HG03521 (cell line): ENCODE measurements at regions not wholly inside any gene's neighbourhood (a gene's known extent, or its start where the extent isn't known, plus 50 kb on each side); places are given as distances from the start of the nearest gene placed in this dataset.

ENCODE experiments used
- ATAC-seq: cut with Tn5 transposase; IDR thresholded peaks from one replicate; pipeline ENCODE4 v1.9.1; 2021; ENCODE audit warnings: mild to moderate bottlenecking, moderate library complexity; ENCODE audit not compliant: unreplicated experiment

GRCh38 chr11:79971255-79971654 is 530.4 kb upstream of the TENM4 start:
- no peak for ATAC-seq

GRCh38 chr11:79966592-79966991 is 525.8 kb upstream of the TENM4 start:
- no peak for ATAC-seq

- ATAC-seq, result no peak
Observed at GRCh38 chr11:79963856-79964645, 523.2 kb upstream of the TENM4 start.

GRCh38 chr11:79960461-79960860 is 519.6 kb upstream of the TENM4 start:
- ATAC-seq, result no peak

- ATAC-seq, result no peak
Observed at GRCh38 chr11:79959318-79959717, 518.5 kb upstream of the TENM4 start.

GRCh38 chr11:79957702-79958101 is 516.9 kb upstream of the TENM4 start:
- ATAC-seq, result no peak

GRCh38 chr11:79956061-79956460 is 515.2 kb upstream of the TENM4 start:
- no peak for ATAC-seq

- no peak for ATAC-seq
Observed at GRCh38 chr11:79953629-79954028, 512.8 kb upstream of the TENM4 start.

GRCh38 chr11:79950741-79951140 is 509.9 kb upstream of the TENM4 start:
- ATAC-seq, result no peak

GRCh38 chr11:79950172-79950571 is 509.3 kb upstream of the TENM4 start:
- no peak for ATAC-seq

- ATAC-seq, result no peak
Observed at GRCh38 chr11:79949574-79949973, 508.7 kb upstream of the TENM4 start.

- ATAC-seq, result no peak
Observed at GRCh38 chr11:79942646-79943045, 501.8 kb upstream of the TENM4 start.

- no peak for ATAC-seq
Observed at GRCh38 chr11:79942090-79942489, 501.3 kb upstream of the TENM4 start.

GRCh38 chr11:79940974-79941735 is 500.3 kb upstream of the TENM4 start:
- ATAC-seq, result no peak

GRCh38 chr11:79940165-79940564 is 499.3 kb upstream of the TENM4 start:
- no peak for ATAC-seq

- no peak for ATAC-seq
Observed at GRCh38 chr11:79939111-79939510, 498.3 kb upstream of the TENM4 start.

GRCh38 chr11:79937676-79938334 is 497.0 kb upstream of the TENM4 start:
- ATAC-seq, result no peak

GRCh38 chr11:79932612-79933011 is 491.8 kb upstream of the TENM4 start:
- no peak for ATAC-seq

- ATAC-seq, result no peak
Observed at GRCh38 chr11:79931692-79932091, 490.9 kb upstream of the TENM4 start.

- no peak for ATAC-seq
Observed at GRCh38 chr11:79926707-79927106, 485.9 kb upstream of the TENM4 start.

- peak; percentile 76 for ATAC-seq
Observed at GRCh38 chr11:79925570-79925969, 484.7 kb upstream of the TENM4 start.

- ATAC-seq, result no peak
Observed at GRCh38 chr11:79922641-79923040, 481.8 kb upstream of the TENM4 start.
